GM23338 (cell line): ENCODE measurements at regions not wholly inside any gene's neighbourhood (a gene's known extent, or its start where the extent isn't known, plus 50 kb on each side); places are given as distances from the start of the nearest gene placed in this dataset.

Source experiments
- ATAC-seq: fragments of 200-7000 bp; cut with Tn5 transposase; 3 replicates; pipeline ENCODE4 v1.9.1; 2020
- DNase-seq: peaks from one replicate; pipeline ENCODE4 v3.0.0-alpha.2; 2015; ENCODE audit warnings: low spot score
- H2AFZ ChIP-seq: fragments of 200-600 bp; sonication (generic); 2 replicates; pipeline ENCODE4 v1.8.0; 2016; ENCODE audit warnings: antibody characterized with exemption, mild to moderate bottlenecking, moderate library complexity
- H3F3A ChIP-seq: fragments of 200-600 bp; sonication (generic); replicated peaks from 2 replicates; pipeline ENCODE4 v1.8.0; 2017; ENCODE audit warnings: antibody characterized with exemption, mixed run types, low read depth
- H3K27ac ChIP-seq: fragments of 200-600 bp; sonication (generic); 2 replicates; pipeline ENCODE4 v1.6.1; 2016; ENCODE audit warnings: low read depth
- H3K27me3 ChIP-seq: fragments of 200-600 bp; sonication (generic); 2 replicates; pipeline ENCODE4 v1.8.0; 2016; ENCODE audit warnings: mild to moderate bottlenecking, mixed run types, moderate library complexity; ENCODE audit not compliant: insufficient read depth
- H3K36me3 ChIP-seq: fragments of 200-600 bp; sonication (generic); 2 replicates; pipeline ENCODE4 v1.8.0; 2016; ENCODE audit warnings: mild to moderate bottlenecking; ENCODE audit not compliant: insufficient read depth
- H3K4me1 ChIP-seq: fragments of 200-600 bp; sonication (generic); 2 replicates; pipeline ENCODE4 v1.8.0; 2016; ENCODE audit warnings: mild to moderate bottlenecking, moderate library complexity; ENCODE audit not compliant: insufficient read depth
- H3K4me2 ChIP-seq: fragments of 200-600 bp; sonication (generic); 2 replicates; pipeline ENCODE4 v1.7.1; 2017; ENCODE audit warnings: mixed run types
- H3K4me3 ChIP-seq: fragments of 200-600 bp; sonication (generic); 2 replicates; pipeline ENCODE4 v1.6.1; 2016; ENCODE audit warnings: mixed run types
- H3K79me2 ChIP-seq: fragments of 200-600 bp; sonication (generic); replicated peaks from 2 replicates; pipeline ENCODE4 v1.8.0; 2017; ENCODE audit warnings: mild to moderate bottlenecking; ENCODE audit not compliant: insufficient read depth
- H3K9me2 ChIP-seq: fragments of 200-600 bp; sonication (generic); 2 replicates; pipeline ENCODE4 v1.8.0; 2017; ENCODE audit not compliant: insufficient read depth
- H4K20me1 ChIP-seq: fragments of 200-600 bp; sonication (generic); replicated peaks from 2 replicates; pipeline ENCODE4 v1.8.0; 2017; ENCODE audit warnings: mild to moderate bottlenecking; ENCODE audit not compliant: insufficient read depth
- H3K27ac Mint-ChIP-seq: 2 replicates; pipeline ENCODE4 v1.8.0; 2020; ENCODE audit warnings: inconsistent platforms, mild to moderate bottlenecking, moderate library complexity, mixed read lengths
- H3K27me3 Mint-ChIP-seq: 3 replicates; pipeline ENCODE4 v1.8.0; 2022; ENCODE audit warnings: low read depth, mild to moderate bottlenecking, moderate library complexity, mixed read lengths, inconsistent platforms; ENCODE audit not compliant: insufficient read depth, poor library complexity
- H3K36me3 Mint-ChIP-seq: 3 replicates; pipeline ENCODE4 v1.8.0; 2021; ENCODE audit warnings: low read depth, mild to moderate bottlenecking, inconsistent platforms, moderate library complexity, mixed read lengths
- H3K4me1 Mint-ChIP-seq: 3 replicates; pipeline ENCODE4 v1.8.0; 2020; ENCODE audit warnings: mild to moderate bottlenecking, inconsistent platforms, mixed read lengths
- H3K4me3 Mint-ChIP-seq: 3 replicates; pipeline ENCODE4 v1.8.0; 2021; ENCODE audit warnings: moderate library complexity, mild to moderate bottlenecking, inconsistent platforms, mixed read lengths
- H3K9me3 Mint-ChIP-seq: 3 replicates; pipeline ENCODE4 v1.8.0; 2020; ENCODE audit warnings: moderate library complexity, mild to moderate bottlenecking, inconsistent platforms, mixed read lengths
- CREB1 ChIP-seq: fragments of 250-450 bp; sonication (Bioruptor Pico); IDR thresholded peaks from 2 replicates; pipeline ENCODE4 v1.5.0; 2020; ENCODE audit warnings: low read depth, mild to moderate bottlenecking, moderate library complexity
- EZH2 ChIP-seq: fragments of 200-600 bp; sonication (generic); IDR thresholded peaks from one replicate; pipeline ENCODE4 v1.8.0; 2017; ENCODE audit warnings: antibody characterized with exemption, mild to moderate bottlenecking, low read depth; ENCODE audit not compliant: unreplicated experiment
- EZH2phosphoT487 ChIP-seq: fragments of 200-600 bp; sonication (generic); IDR thresholded peaks from one replicate; pipeline ENCODE4 v1.8.1; 2018; ENCODE audit warnings: antibody characterized with exemption; ENCODE audit not compliant: unreplicated experiment
- JUNB ChIP-seq: IDR thresholded peaks from one replicate; pipeline ENCODE4 v1.6.1; 2016; ENCODE audit warnings: antibody characterized with exemption; ENCODE audit not compliant: unreplicated experiment
- NANOG ChIP-seq: IDR thresholded peaks from 2 replicates; pipeline ENCODE4 v1.6.1; 2016; ENCODE audit warnings: antibody characterized with exemption, borderline replicate concordance
- POLR2AphosphoS5 ChIP-seq: IDR thresholded peaks from 2 replicates; pipeline ENCODE4 v1.6.1; 2016; ENCODE audit warnings: antibody characterized with exemption, low read depth
- STAT1 ChIP-seq: IDR thresholded peaks from one replicate; pipeline ENCODE4 v1.6.1; 2016; ENCODE audit warnings: antibody characterized with exemption; ENCODE audit not compliant: unreplicated experiment
- ZNF114 ChIP-seq: fragments of 250-450 bp; sonication (Bioruptor Pico); IDR thresholded peaks from 2 replicates; pipeline ENCODE4 v1.5.0; 2020; ENCODE audit warnings: mild to moderate bottlenecking, moderate library complexity
- ZNF331 ChIP-seq: fragments of 250-450 bp; sonication (Bioruptor Pico); IDR thresholded peaks from 2 replicates; pipeline ENCODE4 v1.5.0; 2020; ENCODE audit warnings: low read depth, mild to moderate bottlenecking, moderate library complexity
- TF ChIP-seq, protein P1 (sequence below): fragments of 250-450 bp; sonication (Bioruptor Pico); IDR thresholded peaks from 2 replicates; pipeline ENCODE4 v1.5.0; 2020; ENCODE audit warnings: mild to moderate bottlenecking, moderate library complexity
- TF ChIP-seq, protein P2 (sequence below), 2 experiments: fragments of 200-600 bp in 1 of 2; sonication (generic) in 1 of 2; conservative IDR thresholded peaks; 2 replicates each; pipeline versions ENCODE4 v1.5.1 to v1.6.1; 2016 to 2017; ENCODE audit warnings: antibody characterized with exemption in 2 of 2, low read depth in 2 of 2, mild to moderate bottlenecking in 2 of 2, moderate library complexity in 1 of 2
- TF ChIP-seq, protein P3 (sequence below): IDR thresholded peaks from one replicate; pipeline ENCODE4 v1.6.1; 2018; ENCODE audit warnings: antibody characterized with exemption; ENCODE audit not compliant: unreplicated experiment
- TF ChIP-seq, protein P4 (sequence below): IDR thresholded peaks from 2 replicates; pipeline ENCODE4 v1.6.1; 2016; ENCODE audit warnings: antibody characterized with exemption

DNA sequence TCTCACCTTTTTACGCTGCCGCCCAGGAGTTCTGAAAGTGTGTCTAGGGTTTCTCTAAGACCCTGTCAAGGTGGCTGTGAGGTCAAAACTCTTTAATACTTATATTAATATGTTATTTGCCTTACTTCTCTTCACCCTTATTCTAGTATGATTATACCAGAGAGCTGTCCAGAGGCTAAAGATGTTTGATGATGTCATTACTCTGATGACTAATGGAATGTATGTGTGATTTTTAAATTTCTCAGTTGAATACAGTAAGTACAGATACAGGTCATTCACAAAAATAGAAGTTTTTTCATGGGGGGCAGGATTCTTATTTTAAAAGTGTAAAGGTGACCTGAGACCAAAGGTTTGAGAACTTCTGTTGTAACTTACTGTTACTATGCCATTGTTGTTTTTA lies 150.6 kb upstream of the FOXP2 start:
- no peak overlapping the region for H3K4me2 ChIP-seq
- Mint-ChIP-seq H3K27me3 (no peaks in the 10 kb centered on the region), H3K4me3 (no peak overlapping the region), H3K9me3 (no peaks in the 10 kb centered on the region), H3K36me3 (no peaks in the 10 kb centered on the region), H3K27ac (no peak overlapping the region), H3K4me1 (no peaks in the 10 kb centered on the region; the same call in 2 of the 3 replicates)
- no peaks in the 10 kb centered on the region for H3K36me3 ChIP-seq
- no peaks in the 10 kb centered on the region for H3K27me3 ChIP-seq
- DNase-seq (no peak), ATAC-seq (no peak)
- H3K4me3 ChIP-seq: no peak overlapping the region
- no peaks in the 10 kb centered on the region for H4K20me1 ChIP-seq
- no peaks in the 10 kb centered on the region for H3K79me2 ChIP-seq
- no peak overlapping the region for H2AFZ ChIP-seq
- no peaks in the 10 kb centered on the region for H3F3A ChIP-seq
- no peak overlapping the region for H3K27ac ChIP-seq
- H3K9me2 ChIP-seq: no peaks in the 10 kb centered on the region
- TF ChIP-seq, protein P1, sequence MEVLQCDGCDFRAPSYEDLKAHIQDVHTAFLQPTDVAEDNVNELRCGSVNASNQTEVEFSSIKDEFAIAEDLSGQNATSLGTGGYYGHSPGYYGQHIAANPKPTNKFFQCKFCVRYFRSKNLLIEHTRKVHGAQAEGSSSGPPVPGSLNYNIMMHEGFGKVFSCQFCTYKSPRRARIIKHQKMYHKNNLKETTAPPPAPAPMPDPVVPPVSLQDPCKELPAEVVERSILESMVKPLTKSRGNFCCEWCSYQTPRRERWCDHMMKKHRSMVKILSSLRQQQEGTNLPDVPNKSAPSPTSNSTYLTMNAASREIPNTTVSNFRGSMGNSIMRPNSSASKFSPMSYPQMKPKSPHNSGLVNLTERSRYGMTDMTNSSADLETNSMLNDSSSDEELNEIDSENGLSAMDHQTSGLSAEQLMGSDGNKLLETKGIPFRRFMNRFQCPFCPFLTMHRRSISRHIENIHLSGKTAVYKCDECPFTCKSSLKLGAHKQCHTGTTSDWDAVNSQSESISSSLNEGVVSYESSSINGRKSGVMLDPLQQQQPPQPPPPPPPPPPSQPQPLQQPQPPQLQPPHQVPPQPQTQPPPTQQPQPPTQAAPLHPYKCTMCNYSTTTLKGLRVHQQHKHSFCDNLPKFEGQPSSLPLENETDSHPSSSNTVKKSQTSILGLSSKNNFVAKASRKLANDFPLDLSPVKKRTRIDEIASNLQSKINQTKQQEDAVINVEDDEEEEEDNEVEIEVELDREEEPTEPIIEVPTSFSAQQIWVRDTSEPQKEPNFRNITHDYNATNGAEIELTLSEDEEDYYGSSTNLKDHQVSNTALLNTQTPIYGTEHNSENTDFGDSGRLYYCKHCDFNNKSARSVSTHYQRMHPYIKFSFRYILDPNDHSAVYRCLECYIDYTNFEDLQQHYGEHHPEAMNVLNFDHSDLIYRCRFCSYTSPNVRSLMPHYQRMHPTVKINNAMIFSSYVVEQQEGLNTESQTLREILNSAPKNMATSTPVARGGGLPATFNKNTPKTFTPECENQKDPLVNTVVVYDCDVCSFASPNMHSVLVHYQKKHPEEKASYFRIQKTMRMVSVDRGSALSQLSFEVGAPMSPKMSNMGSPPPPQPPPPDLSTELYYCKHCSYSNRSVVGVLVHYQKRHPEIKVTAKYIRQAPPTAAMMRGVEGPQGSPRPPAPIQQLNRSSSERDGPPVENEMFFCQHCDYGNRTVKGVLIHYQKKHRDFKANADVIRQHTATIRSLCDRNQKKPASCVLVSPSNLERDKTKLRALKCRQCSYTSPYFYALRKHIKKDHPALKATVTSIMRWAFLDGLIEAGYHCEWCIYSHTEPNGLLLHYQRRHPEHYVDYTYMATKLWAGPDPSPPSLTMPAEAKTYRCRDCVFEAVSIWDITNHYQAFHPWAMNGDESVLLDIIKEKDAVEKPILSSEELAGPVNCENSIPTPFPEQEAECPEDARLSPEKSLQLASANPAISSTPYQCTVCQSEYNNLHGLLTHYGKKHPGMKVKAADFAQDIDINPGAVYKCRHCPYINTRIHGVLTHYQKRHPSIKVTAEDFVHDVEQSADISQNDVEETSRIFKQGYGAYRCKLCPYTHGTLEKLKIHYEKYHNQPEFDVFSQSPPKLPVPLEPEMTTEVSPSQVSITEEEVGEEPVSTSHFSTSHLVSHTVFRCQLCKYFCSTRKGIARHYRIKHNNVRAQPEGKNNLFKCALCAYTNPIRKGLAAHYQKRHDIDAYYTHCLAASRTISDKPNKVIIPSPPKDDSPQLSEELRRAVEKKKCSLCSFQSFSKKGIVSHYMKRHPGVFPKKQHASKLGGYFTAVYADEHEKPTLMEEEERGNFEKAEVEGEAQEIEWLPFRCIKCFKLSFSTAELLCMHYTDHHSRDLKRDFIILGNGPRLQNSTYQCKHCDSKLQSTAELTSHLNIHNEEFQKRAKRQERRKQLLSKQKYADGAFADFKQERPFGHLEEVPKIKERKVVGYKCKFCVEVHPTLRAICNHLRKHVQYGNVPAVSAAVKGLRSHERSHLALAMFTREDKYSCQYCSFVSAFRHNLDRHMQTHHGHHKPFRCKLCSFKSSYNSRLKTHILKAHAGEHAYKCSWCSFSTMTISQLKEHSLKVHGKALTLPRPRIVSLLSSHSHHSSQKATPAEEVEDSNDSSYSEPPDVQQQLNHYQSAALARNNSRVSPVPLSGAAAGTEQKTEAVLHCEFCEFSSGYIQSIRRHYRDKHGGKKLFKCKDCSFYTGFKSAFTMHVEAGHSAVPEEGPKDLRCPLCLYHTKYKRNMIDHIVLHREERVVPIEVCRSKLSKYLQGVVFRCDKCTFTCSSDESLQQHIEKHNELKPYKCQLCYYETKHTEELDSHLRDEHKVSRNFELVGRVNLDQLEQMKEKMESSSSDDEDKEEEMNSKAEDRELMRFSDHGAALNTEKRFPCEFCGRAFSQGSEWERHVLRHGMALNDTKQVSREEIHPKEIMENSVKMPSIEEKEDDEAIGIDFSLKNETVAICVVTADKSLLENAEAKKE (CRISPR knock-in tag): no peak
- TF ChIP-seq, protein P2, sequence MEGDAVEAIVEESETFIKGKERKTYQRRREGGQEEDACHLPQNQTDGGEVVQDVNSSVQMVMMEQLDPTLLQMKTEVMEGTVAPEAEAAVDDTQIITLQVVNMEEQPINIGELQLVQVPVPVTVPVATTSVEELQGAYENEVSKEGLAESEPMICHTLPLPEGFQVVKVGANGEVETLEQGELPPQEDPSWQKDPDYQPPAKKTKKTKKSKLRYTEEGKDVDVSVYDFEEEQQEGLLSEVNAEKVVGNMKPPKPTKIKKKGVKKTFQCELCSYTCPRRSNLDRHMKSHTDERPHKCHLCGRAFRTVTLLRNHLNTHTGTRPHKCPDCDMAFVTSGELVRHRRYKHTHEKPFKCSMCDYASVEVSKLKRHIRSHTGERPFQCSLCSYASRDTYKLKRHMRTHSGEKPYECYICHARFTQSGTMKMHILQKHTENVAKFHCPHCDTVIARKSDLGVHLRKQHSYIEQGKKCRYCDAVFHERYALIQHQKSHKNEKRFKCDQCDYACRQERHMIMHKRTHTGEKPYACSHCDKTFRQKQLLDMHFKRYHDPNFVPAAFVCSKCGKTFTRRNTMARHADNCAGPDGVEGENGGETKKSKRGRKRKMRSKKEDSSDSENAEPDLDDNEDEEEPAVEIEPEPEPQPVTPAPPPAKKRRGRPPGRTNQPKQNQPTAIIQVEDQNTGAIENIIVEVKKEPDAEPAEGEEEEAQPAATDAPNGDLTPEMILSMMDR (conservative IDR thresholded peaks at IDR 0.05; ENCODE audit: low read depth in 2 of 2): no peak
- TF ChIP-seq, protein P3, sequence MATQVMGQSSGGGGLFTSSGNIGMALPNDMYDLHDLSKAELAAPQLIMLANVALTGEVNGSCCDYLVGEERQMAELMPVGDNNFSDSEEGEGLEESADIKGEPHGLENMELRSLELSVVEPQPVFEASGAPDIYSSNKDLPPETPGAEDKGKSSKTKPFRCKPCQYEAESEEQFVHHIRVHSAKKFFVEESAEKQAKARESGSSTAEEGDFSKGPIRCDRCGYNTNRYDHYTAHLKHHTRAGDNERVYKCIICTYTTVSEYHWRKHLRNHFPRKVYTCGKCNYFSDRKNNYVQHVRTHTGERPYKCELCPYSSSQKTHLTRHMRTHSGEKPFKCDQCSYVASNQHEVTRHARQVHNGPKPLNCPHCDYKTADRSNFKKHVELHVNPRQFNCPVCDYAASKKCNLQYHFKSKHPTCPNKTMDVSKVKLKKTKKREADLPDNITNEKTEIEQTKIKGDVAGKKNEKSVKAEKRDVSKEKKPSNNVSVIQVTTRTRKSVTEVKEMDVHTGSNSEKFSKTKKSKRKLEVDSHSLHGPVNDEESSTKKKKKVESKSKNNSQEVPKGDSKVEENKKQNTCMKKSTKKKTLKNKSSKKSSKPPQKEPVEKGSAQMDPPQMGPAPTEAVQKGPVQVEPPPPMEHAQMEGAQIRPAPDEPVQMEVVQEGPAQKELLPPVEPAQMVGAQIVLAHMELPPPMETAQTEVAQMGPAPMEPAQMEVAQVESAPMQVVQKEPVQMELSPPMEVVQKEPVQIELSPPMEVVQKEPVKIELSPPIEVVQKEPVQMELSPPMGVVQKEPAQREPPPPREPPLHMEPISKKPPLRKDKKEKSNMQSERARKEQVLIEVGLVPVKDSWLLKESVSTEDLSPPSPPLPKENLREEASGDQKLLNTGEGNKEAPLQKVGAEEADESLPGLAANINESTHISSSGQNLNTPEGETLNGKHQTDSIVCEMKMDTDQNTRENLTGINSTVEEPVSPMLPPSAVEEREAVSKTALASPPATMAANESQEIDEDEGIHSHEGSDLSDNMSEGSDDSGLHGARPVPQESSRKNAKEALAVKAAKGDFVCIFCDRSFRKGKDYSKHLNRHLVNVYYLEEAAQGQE: no peak
- TF ChIP-seq STAT1 (no peak), JUNB (no peak), EZH2 (no peak), CREB1 (CRISPR knock-in tag) (no peak), ZNF331 (CRISPR knock-in tag) (no peak), NANOG (no peak), POLR2AphosphoS5 (no peak), EZH2phosphoT487 (no peak), ZNF114 (CRISPR knock-in tag) (no peak)
- TF ChIP-seq, protein P4, sequence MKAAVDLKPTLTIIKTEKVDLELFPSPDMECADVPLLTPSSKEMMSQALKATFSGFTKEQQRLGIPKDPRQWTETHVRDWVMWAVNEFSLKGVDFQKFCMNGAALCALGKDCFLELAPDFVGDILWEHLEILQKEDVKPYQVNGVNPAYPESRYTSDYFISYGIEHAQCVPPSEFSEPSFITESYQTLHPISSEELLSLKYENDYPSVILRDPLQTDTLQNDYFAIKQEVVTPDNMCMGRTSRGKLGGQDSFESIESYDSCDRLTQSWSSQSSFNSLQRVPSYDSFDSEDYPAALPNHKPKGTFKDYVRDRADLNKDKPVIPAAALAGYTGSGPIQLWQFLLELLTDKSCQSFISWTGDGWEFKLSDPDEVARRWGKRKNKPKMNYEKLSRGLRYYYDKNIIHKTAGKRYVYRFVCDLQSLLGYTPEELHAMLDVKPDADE: no peak
- no peaks in the 10 kb centered on the region for H3K4me1 ChIP-seq
